NCI-H524 treated with DMSO at 0.1 percent for 48 hours (cell line): ENCODE measurements at regions not wholly inside any gene's neighbourhood (a gene's known extent, or its start where the extent isn't known, plus 50 kb on each side); places are given as distances from the start of the nearest gene placed in this dataset.
"Not testable (repeated sequence)": the region's sequence is repeated elsewhere in the genome, so short reads cannot be mapped to it uniquely, and the experiment has no call there.

Experiments used
- DNase-seq: peaks from one replicate; lab custom pipeline; 2025; lab: John Stamatoyannopoulos, UW

- DNase-seq, result no peak
These were observed 242.9 kb upstream of the C2CD4B start for GRCh38 chr15:62407962-62408361.

- DNase-seq, result no peak
These were observed 244.4 kb upstream of the C2CD4B start for GRCh38 chr15:62409466-62409865.

GRCh38 chr15:62412686-62413085 is 247.6 kb upstream of the C2CD4B start:
- no peak for DNase-seq

GRCh38 chr15:62413153-62413552 is 248.1 kb upstream of the C2CD4B start:
- DNase-seq, result no peak

GRCh38 chr15:62413786-62414185 is 248.7 kb upstream of the C2CD4B start:
- no peak for DNase-seq

- DNase-seq, result no peak
These were observed 250.4 kb upstream of the C2CD4B start for GRCh38 chr15:62415498-62415897.

- DNase-seq, result no peak
These were observed 251.4 kb upstream of the C2CD4B start for GRCh38 chr15:62416526-62416925.

GRCh38 chr15:62417439-62417838 is 252.4 kb upstream of the C2CD4B start:
- DNase-seq, result no peak

GRCh38 chr15:62418496-62418895 is 253.4 kb upstream of the C2CD4B start:
- not testable (repeated sequence) for DNase-seq

- DNase-seq, result no peak
These were observed 254.1 kb upstream of the C2CD4B start for GRCh38 chr15:62419192-62419591.

- DNase-seq, result not testable (repeated sequence)
These were observed 255.3 kb upstream of the C2CD4B start for GRCh38 chr15:62420371-62420770.

- DNase-seq, result peak; percentile 58
These were observed 256.2 kb upstream of the C2CD4B start for GRCh38 chr15:62421289-62421688.

- DNase-seq, result no peak
These were observed 261.4 kb upstream of the C2CD4B start for GRCh38 chr15:62426387-62426956.

- DNase-seq, result no peak
These were observed 263.2 kb upstream of the C2CD4B start for GRCh38 chr15:62428259-62428658.

- DNase-seq, result no peak
These were observed 263.9 kb upstream of the C2CD4B start for GRCh38 chr15:62428851-62429598.

GRCh38 chr15:62430056-62430455 is 265.0 kb upstream of the C2CD4B start:
- DNase-seq, result no peak

GRCh38 chr15:62430552-62430951 is 265.5 kb upstream of the C2CD4B start:
- no peak for DNase-seq

- no peak for DNase-seq
These were observed 266.1 kb upstream of the C2CD4B start for GRCh38 chr15:62431008-62431797.

GRCh38 chr15:62431817-62432216 is 266.7 kb upstream of the C2CD4B start:
- no peak for DNase-seq

- DNase-seq, result no peak
These were observed 267.8 kb upstream of the C2CD4B start for GRCh38 chr15:62432702-62433398.

GRCh38 chr15:62436235-62436634 is 271.1 kb upstream of the C2CD4B start:
- no peak for DNase-seq

- DNase-seq, result no peak
These were observed 272.7 kb upstream of the C2CD4B start for GRCh38 chr15:62437753-62438152.
